ENCODE measurements at regions not wholly inside any gene's neighbourhood (a gene's known extent, or its start where the extent isn't known, plus 50 kb on each side); places are given as distances from the start of the nearest gene placed in this dataset.

DNA sequence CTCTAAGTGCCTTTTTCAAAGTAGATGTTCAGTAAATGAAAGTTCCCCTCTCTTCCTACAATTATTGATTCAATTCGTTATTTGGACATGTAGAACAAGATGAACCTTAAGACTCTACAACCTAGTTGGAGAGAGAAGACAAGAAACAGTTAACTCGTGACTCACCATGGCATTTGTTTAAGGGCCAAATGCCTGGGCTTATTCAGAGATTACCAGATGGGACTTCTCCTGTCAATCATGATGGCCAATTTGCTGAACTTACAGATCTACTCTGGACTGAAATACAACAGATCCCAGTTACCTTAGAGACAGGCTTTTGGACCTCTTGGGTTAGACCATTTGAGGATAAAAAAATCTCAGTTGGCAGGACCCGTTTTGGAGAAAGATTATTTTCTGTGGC is 93.5 kb downstream of the C1orf94 start:
- DNase-seq (no peak), ATAC-seq (no peak)
- intact Hi-C loops (cut with micrococcal nuclease) = no loop called here

DNA sequence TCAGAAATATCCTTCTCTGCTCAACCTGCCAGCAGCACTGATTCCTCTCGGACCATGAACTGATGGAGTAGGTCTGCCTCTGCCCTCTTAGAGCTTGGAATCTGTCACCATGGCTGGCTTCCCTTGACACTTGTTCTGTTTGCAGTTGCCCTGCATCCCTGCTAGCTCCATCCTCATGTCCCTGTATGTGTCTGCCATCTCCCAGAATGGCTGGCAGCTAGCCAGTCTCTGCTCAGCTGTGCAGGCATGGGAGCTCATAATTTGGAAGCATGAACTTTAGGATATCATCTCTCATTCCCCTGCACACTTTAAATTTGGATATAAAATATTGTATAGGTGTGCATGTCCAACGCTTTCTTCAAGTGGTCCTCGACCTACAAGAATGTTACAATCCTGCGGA is 95.4 kb downstream of the C1orf94 start:
- no peak for DNase-seq
- intact Hi-C loops (cut with micrococcal nuclease) = no loop called here
- ATAC-seq = no peak

DNA sequence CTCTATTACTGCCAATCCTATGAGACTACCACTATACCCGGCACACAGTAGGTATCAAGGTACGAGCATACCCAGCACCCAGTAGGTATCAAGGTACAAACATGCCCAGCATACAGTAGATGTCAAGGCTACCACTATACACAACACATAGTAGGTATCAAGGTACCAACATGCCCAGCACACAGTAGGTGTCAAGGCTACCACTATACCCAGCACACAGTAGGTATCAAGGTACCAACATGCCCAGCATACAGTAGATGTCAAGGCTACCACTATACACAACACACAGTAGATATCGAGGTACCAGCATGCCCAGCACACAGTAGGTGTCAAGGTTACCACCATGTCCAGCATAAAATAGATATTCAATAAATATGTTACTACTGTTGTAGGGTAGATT is 98.4 kb downstream of the C1orf94 start:
- ATAC-seq (no peak), DNase-seq (no peak)
- intact Hi-C loops (cut with micrococcal nuclease) = no loop called here

- DNase-seq = no peak
- intact Hi-C loops (cut with micrococcal nuclease) = no loop called here
- ATAC-seq = no peak
Measured at GRCh38 chr1:34276606-34277005, 99.9 kb downstream of the C1orf94 start.

DNA sequence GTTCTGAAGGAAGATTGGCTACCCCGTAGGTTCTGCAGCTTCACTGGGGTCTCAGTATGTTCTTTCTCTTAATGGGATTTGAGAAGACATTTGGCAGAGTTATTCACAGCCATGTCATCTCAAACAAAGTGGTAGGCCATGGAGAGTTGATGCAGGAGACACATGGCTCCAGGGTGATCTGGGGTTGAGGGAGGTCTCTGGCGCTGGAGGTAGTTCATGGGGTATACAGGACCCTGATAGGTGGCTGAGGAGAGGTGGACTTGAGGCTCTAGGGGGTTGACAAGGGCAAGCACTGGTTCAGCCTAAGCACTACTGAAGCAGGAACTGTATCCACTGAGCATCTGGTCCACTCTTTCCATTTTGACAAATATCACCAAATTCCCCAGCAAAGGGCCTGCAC is 100.4 kb downstream of the C1orf94 start:
- ATAC-seq = no peak
- intact Hi-C loops (cut with micrococcal nuclease) = no loop called here
- DNase-seq = no peak

DNA sequence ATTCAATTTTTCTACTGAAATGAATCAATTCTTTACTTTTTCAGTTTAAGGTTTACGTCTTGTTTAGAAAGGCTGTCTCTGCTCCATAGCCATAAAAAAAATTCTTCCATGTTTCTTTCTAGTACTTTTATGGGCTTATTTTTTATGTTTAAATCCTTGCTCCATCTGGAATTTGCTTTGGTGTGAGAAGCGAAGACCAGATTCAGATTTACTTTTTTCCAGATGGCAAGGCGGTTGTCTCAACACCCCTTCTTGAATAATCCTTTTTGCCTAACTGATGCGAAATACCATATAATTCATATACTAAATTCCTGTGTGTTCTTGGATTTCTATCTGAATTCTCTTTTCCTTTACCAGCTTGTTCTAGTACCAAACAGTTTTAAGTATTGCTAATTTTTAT is 101.5 kb downstream of the C1orf94 start:
- ATAC-seq (no peak), DNase-seq (no peak)
- intact Hi-C loops (cut with micrococcal nuclease) = no loop called here

- intact Hi-C loops (cut with micrococcal nuclease) = no loop called here
- ATAC-seq (no peak), DNase-seq (no peak)
Measured at GRCh38 chr1:34279971-34280370, 103.3 kb downstream of the C1orf94 start.

GRCh38 chr1:34280509-34280908 is 103.8 kb downstream of the C1orf94 start:
- no peak for ATAC-seq
- intact Hi-C loops (cut with micrococcal nuclease) = no loop called here
- DNase-seq = no peak

- ATAC-seq (no peak), DNase-seq (no peak)
- intact Hi-C loops (cut with micrococcal nuclease) = no loop called here
Measured at GRCh38 chr1:34283142-34283541, 106.4 kb downstream of the C1orf94 start.

GRCh38 chr1:34286511-34286910 is 109.8 kb downstream of the C1orf94 start:
- DNase-seq (no peak), ATAC-seq (no peak)
- intact Hi-C loops (cut with micrococcal nuclease) = no loop called here

DNA sequence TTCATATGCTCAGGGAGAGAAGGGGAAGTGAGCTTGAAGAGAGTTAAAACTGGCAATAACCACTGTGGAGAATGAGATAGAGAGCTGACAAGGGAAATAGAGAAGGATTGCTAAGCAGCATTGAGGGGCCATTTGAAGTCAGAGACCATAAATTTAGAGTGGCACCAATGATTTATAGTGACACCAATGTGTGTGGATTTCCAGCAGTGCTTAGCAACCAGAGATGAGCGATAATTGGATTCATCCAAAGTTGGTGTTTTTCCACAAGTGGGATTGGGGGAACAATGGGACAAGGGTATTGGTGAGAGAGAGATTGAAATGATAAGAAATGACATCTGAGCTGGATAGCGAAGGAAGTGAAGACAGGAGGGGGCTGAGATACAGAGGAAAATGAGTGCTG is 114.1 kb downstream of the C1orf94 start:
- ATAC-seq = no peak
- no peak for DNase-seq
- intact Hi-C loops (cut with micrococcal nuclease) = no loop called here

DNA sequence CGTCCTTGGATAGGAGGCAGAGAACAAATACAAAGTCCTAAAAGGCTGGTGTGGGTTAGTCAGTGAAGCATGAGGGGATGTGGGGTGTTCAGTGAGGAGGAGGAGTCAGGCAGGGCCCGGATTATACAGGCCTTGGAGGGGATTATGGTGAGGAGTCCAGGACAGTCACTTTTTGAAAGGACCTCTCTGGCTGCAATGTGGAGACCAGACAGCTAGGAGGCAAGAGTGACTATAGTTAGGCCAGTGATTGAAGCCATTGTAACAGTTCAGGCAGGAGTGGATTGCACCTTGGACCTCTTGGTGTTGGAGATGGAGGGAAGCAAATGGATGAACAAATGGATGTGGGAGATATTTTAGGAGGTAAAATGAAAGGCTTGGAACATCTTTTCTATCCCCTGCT is 115.8 kb downstream of the C1orf94 start:
- ATAC-seq (no peak), DNase-seq (no peak)
- intact Hi-C loops (cut with micrococcal nuclease) = no loop called here

DNA sequence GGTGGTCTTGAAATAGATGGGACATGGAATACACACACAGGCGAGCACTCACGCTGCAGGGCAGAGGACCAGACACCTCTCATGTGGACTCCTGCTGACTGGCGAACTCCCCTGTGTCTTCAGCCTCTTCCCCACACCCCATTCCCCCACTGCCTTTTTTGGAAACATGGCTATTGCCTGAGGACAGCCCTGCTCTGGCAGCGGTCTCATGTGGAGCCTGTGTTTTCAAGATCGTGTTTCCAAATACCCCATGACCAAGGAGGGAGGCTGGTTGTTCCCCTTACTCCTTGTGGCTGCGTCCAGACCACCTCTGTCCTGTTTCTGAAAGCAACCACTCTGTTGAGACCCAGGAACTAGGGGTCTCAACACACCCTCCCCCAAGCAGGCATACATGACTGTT is 119.4 kb downstream of the C1orf94 start:
- intact Hi-C loops (cut with micrococcal nuclease) = no loop called here
- DNase-seq (no peak), ATAC-seq (no peak)

DNA sequence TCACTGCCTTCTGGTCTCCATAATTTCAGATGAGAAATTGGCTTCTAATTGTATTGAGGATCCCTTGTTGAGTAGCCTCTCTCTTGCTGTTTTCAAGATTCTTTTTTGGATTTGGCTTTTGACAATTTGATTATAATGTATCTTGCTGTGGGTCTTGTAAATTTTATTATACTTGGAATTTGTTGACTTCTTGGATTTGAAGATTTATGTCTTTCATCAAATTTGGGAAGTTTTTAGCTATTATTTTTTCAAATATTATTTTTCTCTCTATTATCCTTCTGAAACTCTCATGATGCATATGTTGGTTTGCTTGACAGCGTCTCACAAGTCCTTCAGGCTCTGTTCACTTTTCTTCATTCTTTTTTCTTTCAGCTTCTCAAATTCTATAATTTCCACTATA is 126.1 kb downstream of the C1orf94 start:
- ATAC-seq = no peak
- DNase-seq = no peak
- intact Hi-C loops (cut with micrococcal nuclease) = no loop called here

GRCh38 chr1:34303218-34303617 is 126.5 kb downstream of the C1orf94 start:
- intact Hi-C loops (cut with micrococcal nuclease) = no loop called here
- ATAC-seq (no peak), DNase-seq (no peak)

DNA sequence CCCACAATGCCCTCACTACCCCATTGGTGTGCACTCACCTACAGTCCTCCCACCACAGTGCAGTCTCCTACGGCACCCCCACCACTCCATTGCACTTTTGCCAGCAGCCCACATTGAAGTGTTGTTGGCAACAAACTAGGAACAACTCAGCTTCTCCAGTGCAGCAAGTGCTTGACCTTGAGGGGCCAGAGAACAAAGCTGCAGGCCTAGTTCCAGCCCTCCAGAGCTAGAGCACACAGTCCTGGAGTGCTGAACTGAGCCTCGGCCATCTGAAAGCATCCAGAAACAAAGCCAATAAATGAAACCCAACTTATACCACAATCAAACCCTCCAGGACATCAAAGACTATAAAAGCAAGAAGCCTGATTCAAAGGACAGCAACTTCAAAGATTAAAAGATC is 129.9 kb downstream of the C1orf94 start:
- ATAC-seq = no peak
- intact Hi-C loops (cut with micrococcal nuclease) = no loop called here
- DNase-seq = no peak

- ATAC-seq (no peak), DNase-seq (no peak)
- intact Hi-C loops (cut with micrococcal nuclease) = no loop called here
Measured at GRCh38 chr1:34312359-34312758, 135.7 kb downstream of the C1orf94 start.

DNA sequence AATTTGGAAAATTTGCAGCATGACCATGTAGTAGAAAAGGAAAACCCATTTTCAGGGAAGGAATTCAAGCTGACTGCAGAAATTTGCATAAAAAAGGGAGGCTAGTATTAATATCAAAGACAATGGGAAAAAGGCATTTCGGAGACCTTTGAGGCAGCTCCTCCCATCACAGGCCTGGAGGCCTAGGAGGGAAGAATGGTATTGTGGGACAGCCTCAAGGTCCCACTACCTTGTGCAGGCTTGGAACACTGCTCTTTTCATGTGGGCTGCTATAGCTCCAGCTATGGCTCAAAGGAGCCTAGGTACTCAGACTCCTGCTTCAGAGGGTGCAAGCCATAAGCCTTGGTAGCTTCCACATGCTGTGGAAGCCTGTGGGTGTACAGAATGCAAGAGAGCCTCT is 139.3 kb downstream of the C1orf94 start:
- no peak for ATAC-seq
- DNase-seq = no peak
- intact Hi-C loops (cut with micrococcal nuclease) = no loop called here

DNA sequence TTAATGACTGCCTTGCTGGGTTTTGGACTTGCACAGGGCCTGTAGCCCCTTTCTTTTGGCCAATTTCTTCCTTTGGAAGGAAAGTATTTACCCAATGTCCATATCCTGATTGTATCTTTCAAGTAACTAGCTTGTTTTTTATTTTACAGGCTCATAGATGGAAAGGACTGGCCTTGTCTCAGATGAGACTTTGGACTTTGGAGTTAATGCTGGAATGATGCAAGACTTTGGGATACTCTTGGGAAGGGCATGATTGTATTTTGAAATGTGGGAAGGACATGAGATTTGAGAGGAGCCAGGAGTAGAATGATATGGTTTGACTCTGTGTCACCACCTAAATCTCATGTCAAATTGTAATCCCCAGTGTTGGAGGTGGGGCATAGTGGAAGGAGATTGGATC is 140.1 kb downstream of the C1orf94 start:
- ATAC-seq (no peak), DNase-seq (no peak)
- intact Hi-C loops (cut with micrococcal nuclease) = no loop called here

- DNase-seq (no peak), ATAC-seq (no peak)
- intact Hi-C loops (cut with micrococcal nuclease) = no loop called here
Measured at GRCh38 chr1:34319218-34319617, 142.5 kb downstream of the C1orf94 start.

GRCh38 chr1:34320053-34320669 is 143.5 kb downstream of the C1orf94 start:
- DNase-seq = no peak
- ATAC-seq = no peak
- intact Hi-C loops (cut with micrococcal nuclease) = no loop called here

DNA sequence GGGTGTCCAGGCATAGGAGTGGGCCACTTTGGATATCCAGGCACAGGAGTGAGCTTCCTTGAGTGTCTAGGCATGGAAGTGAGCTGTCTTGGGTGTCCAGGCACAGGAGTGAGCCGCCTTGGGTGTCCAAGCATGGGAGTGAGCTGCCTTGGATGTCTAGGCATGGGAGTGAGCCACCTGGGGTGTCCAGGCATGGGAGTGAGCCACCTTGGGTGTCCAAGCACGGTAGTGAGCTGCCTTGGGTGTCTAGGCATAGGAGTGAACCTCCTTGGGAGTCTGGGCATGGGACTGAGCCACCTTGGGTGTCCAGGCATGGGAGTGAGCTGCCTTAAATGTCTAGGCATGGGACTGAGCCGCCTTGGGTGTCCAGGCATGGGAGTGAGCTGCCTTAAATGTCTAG is 146.3 kb downstream of the C1orf94 start:
- DNase-seq (no peak), ATAC-seq (no peak)
- intact Hi-C loops (cut with micrococcal nuclease) = no loop called here
